GM12873 (cell line): ENCODE measurements at regions not wholly inside any gene's neighbourhood (a gene's known extent, or its start where the extent isn't known, plus 50 kb on each side); places are given as distances from the start of the nearest gene placed in this dataset.

Source experiments
- CTCF ChIP-seq: IDR thresholded peaks from 2 replicates; pipeline ENCODE4 v1.5.1; 2012; ENCODE audit warnings: low read depth, mild to moderate bottlenecking, moderate library complexity, low read length, control low read depth; ENCODE audit not compliant: insufficient read depth; ENCODE audit errors: missing control alignments

- no peak for TF ChIP-seq CTCF
Observed at GRCh38 chr15:93348711-93349545, 259.9 kb upstream of the RGMA start.

GRCh38 chr15:93347986-93348385, 259.0 kb upstream of the RGMA start:
- TF ChIP-seq CTCF = no peak

GRCh38 chr15:93345981-93346380, 257.0 kb upstream of the RGMA start:
- no peak for TF ChIP-seq CTCF

- TF ChIP-seq CTCF = no peak
Observed at GRCh38 chr15:93341164-93341563, 252.2 kb upstream of the RGMA start.

- no peak for TF ChIP-seq CTCF
Observed at GRCh38 chr15:93340406-93340805, 251.4 kb upstream of the RGMA start.

GRCh38 chr15:93333796-93334195, 244.8 kb upstream of the RGMA start:
- peak; percentile 40 for TF ChIP-seq CTCF

GRCh38 chr15:93332168-93332553, 243.2 kb upstream of the RGMA start:
- TF ChIP-seq CTCF = no peak
